ENCODE measurements at regions not wholly inside any gene's neighbourhood (a gene's known extent, or its start where the extent isn't known, plus 50 kb on each side); places are given as distances from the start of the nearest gene placed in this dataset.
"Not testable (repeated sequence)": the region's sequence is repeated elsewhere in the genome, so short reads cannot be mapped to it uniquely, and the experiment has no call there.

- DNase-seq (ENCODE audit: low spot score), result no peak
These were observed 357.5 kb upstream of the FAM47C start for GRCh38 chrX:36650622-36651021.

- DNase-seq (ENCODE audit: low spot score), result no peak
These were observed 324.7 kb upstream of the FAM47C start for GRCh38 chrX:36683507-36683906.

GRCh38 chrX:36684053-36684452 lies 324.1 kb upstream of the FAM47C start:
- DNase-seq (ENCODE audit: low spot score), result peak; percentile 2

- no peak for DNase-seq (ENCODE audit: low spot score)
These were observed 286.2 kb upstream of the FAM47C start for GRCh38 chrX:36721990-36722389.

- no peak for DNase-seq (ENCODE audit: low spot score)
These were observed 254.6 kb upstream of the FAM47C start for GRCh38 chrX:36753602-36754001.

GRCh38 chrX:36787752-36788151 lies 220.4 kb upstream of the FAM47C start:
- DNase-seq (ENCODE audit: low spot score), result no peak

GRCh38 chrX:36803151-36803550 lies 205.0 kb upstream of the FAM47C start:
- no peak for DNase-seq (ENCODE audit: low spot score)

GRCh38 chrX:36804066-36804465 lies 204.1 kb upstream of the FAM47C start:
- no peak for DNase-seq (ENCODE audit: low spot score)

- no peak for DNase-seq (ENCODE audit: low spot score)
These were observed 163.3 kb upstream of the FAM47C start for GRCh38 chrX:36844857-36845256.

GRCh38 chrX:36847496-36847895 lies 160.7 kb upstream of the FAM47C start:
- no peak for DNase-seq (ENCODE audit: low spot score)

GRCh38 chrX:36849407-36849806 lies 158.8 kb upstream of the FAM47C start:
- DNase-seq (ENCODE audit: low spot score), result no peak

GRCh38 chrX:36856849-36857248 lies 151.3 kb upstream of the FAM47C start:
- DNase-seq (ENCODE audit: low spot score), result peak; percentile 26

GRCh38 chrX:36859231-36859630 lies 148.9 kb upstream of the FAM47C start:
- no peak for DNase-seq (ENCODE audit: low spot score)

- DNase-seq (ENCODE audit: low spot score), result no peak
These were observed 146.6 kb upstream of the FAM47C start for GRCh38 chrX:36861601-36862000.

GRCh38 chrX:36867143-36867542 lies 141.0 kb upstream of the FAM47C start:
- DNase-seq (ENCODE audit: low spot score), result peak; percentile 64

GRCh38 chrX:36868592-36868991 lies 139.6 kb upstream of the FAM47C start:
- DNase-seq (ENCODE audit: low spot score), result no peak

- DNase-seq (ENCODE audit: low spot score), result no peak
These were observed 138.7 kb upstream of the FAM47C start for GRCh38 chrX:36869457-36869856.

- DNase-seq (ENCODE audit: low spot score), result no peak
These were observed 110.5 kb upstream of the FAM47C start for GRCh38 chrX:36897690-36898089.

GRCh38 chrX:36898301-36898700 lies 109.9 kb upstream of the FAM47C start:
- peak; percentile 14 for DNase-seq (ENCODE audit: low spot score)

- not testable (repeated sequence) for DNase-seq (ENCODE audit: low spot score)
These were observed 103.6 kb upstream of the FAM47C start for GRCh38 chrX:36904561-36904960.

- peak; percentile 34 for DNase-seq (ENCODE audit: low spot score)
These were observed 99.1 kb upstream of the FAM47C start for GRCh38 chrX:36908801-36909675.

- no peak for DNase-seq (ENCODE audit: low spot score)
These were observed 98.5 kb upstream of the FAM47C start for GRCh38 chrX:36909676-36910030.

- DNase-seq (ENCODE audit: low spot score), result no peak
These were observed 94.6 kb upstream of the FAM47C start for GRCh38 chrX:36913551-36913950.

GRCh38 chrX:36916941-36917340 lies 91.2 kb upstream of the FAM47C start:
- DNase-seq (ENCODE audit: low spot score), result no peak

Data from HT-29 (cell line).